ENCODE measurements at regions not wholly inside any gene's neighbourhood (a gene's known extent, or its start where the extent isn't known, plus 50 kb on each side); places are given as distances from the start of the nearest gene placed in this dataset.

GRCh38 chr1:219732814-219733491, 120.0 kb upstream of the ZC3H11B start:
- ChIA-PET POLR2A (no interaction called here), CTCF (no interaction called here)
- Histone ChIP-seq H3K36me3 (ENCODE audit: control insufficient read depth in 2 of 2, insufficient read depth in 1 of 2, low read length in 2 of 2) (no peaks in the 10 kb centered on the region), H3K4me3 (ENCODE audit: low read depth, low read length) (no peak overlapping the region), H3K4me1 (ENCODE audit: control insufficient read depth, insufficient read depth, low read length) (no peaks in the 10 kb centered on the region), H3K27ac (ENCODE audit: extremely low read depth, low read depth, low read length) (no peak overlapping the region), H3K9me3 (ENCODE audit: control insufficient read depth, insufficient read depth, low read depth, low read length) (no peaks in the 10 kb centered on the region)
- TF ChIP-seq ZNF132 (tag by site-specific recombination; IDR thresholded peaks at IDR 0.05; ENCODE audit: borderline replicate concordance) (no peak), EGR2 (tag by site-specific recombination; IDR thresholded peaks at IDR 0.05; ENCODE audit: low read depth) (no peak), PRDM10 (tag by site-specific recombination; IDR thresholded peaks at IDR 0.05) (no peak), ZBTB11 (tag by site-specific recombination; conservative IDR thresholded peaks at IDR 0.05; ENCODE audit: low read depth) (no peak), ZNF600 (tag by site-specific recombination; IDR thresholded peaks at IDR 0.05) (no peak), ZNF391 (tag by site-specific recombination; IDR thresholded peaks at IDR 0.05; ENCODE audit: borderline replicate concordance, low read depth) (no peak), ZBTB1 (tag by site-specific recombination; IDR thresholded peaks at IDR 0.05) (no peak), SP3 (tag by site-specific recombination; IDR thresholded peaks at IDR 0.05) (no peak), ZNF280D (tag by site-specific recombination; IDR thresholded peaks at IDR 0.05) (no peak), ZNF280C (tag by site-specific recombination; IDR thresholded peaks at IDR 0.05) (no peak), ZNF629 (tag by site-specific recombination; IDR thresholded peaks at IDR 0.05) (no peak), YY2 (tag by site-specific recombination; IDR thresholded peaks at IDR 0.05) (no peak), KLF9 (tag by site-specific recombination; IDR thresholded peaks at IDR 0.05; ENCODE audit: low read depth) (no peak), MYNN (tag by site-specific recombination; IDR thresholded peaks at IDR 0.05; ENCODE audit: borderline replicate concordance) (no peak), ZNF701 (tag by site-specific recombination; IDR thresholded peaks at IDR 0.05) (no peak), ZNF221 (tag by site-specific recombination; IDR thresholded peaks at IDR 0.05; ENCODE audit: borderline replicate concordance) (no peak)
